Mesenchymal stem cell (in vitro differentiated cells and primary cell): ENCODE measurements at regions not wholly inside any gene's neighbourhood (a gene's known extent, or its start where the extent isn't known, plus 50 kb on each side); places are given as distances from the start of the nearest gene placed in this dataset.

Source experiments
- DNase-seq: peaks from one replicate; pipeline ENCODE4 v3.0.0-alpha.2; 2013
- H2AFZ ChIP-seq: one replicate; pipeline ENCODE4 v1.6.1; 2013; ENCODE audit warnings: low read depth, mild to moderate bottlenecking, control low read depth, inconsistent platforms, low read length, moderate library complexity
- H2AK5ac ChIP-seq: 2 replicates; pipeline ENCODE4 v1.6.1; 2013; ENCODE audit warnings: low read length, moderate library complexity, mild to moderate bottlenecking, inconsistent platforms; ENCODE audit not compliant: severe bottlenecking
- H2BK120ac ChIP-seq: one replicate; pipeline ENCODE4 v1.6.1; 2013; ENCODE audit warnings: low read depth, mild to moderate bottlenecking, inconsistent platforms, low read length, moderate library complexity
- H2BK12ac ChIP-seq, 2 experiments: one replicate each; pipeline ENCODE4 v1.6.1; 2013; ENCODE audit warnings: inconsistent platforms in 2 of 2, low read length in 2 of 2, mild to moderate bottlenecking in 2 of 2, moderate library complexity in 2 of 2, control low read depth in 1 of 2
- H2BK15ac ChIP-seq: one replicate; pipeline ENCODE4 v1.6.1; 2013; ENCODE audit warnings: mild to moderate bottlenecking, low read depth, inconsistent platforms; ENCODE audit not compliant: poor library complexity, severe bottlenecking
- H2BK5ac ChIP-seq: 2 replicates; pipeline ENCODE4 v1.6.1; 2013; ENCODE audit warnings: low read depth, mild to moderate bottlenecking, low read length, control low read depth, inconsistent platforms; ENCODE audit not compliant: poor library complexity, severe bottlenecking
- H3K14ac ChIP-seq, 2 experiments: one replicate each; pipeline ENCODE4 v1.6.1; 2013; ENCODE audit warnings: inconsistent platforms in 2 of 2, low read length in 2 of 2, control low read depth in 1 of 2, mild to moderate bottlenecking in 1 of 2, moderate library complexity in 1 of 2
- H3K18ac ChIP-seq, 2 experiments: one replicate each; pipeline ENCODE4 v1.6.1; 2013; ENCODE audit warnings: inconsistent platforms in 2 of 2, low read length in 2 of 2, control low read depth in 1 of 2, low read depth in 1 of 2, mild to moderate bottlenecking in 1 of 2
- H3K23ac ChIP-seq, 2 experiments: one replicate each; pipeline ENCODE4 v1.6.1; 2013; ENCODE audit warnings: inconsistent platforms in 2 of 2, low read length in 2 of 2, mild to moderate bottlenecking in 2 of 2, moderate library complexity in 2 of 2, control low read depth in 1 of 2
- H3K27ac ChIP-seq: 2 replicates; pipeline ENCODE4 v1.5.1; 2013; ENCODE audit warnings: mild to moderate bottlenecking, moderate library complexity, low read length, control low read depth, inconsistent platforms; ENCODE audit not compliant: poor library complexity, severe bottlenecking
- H3K27me3 ChIP-seq, 2 experiments: 2 replicates each; pipeline versions ENCODE4 v1.6.1 to v1.7.0; 2013; ENCODE audit warnings: low read length in 2 of 2, mild to moderate bottlenecking in 2 of 2, moderate library complexity in 2 of 2, control low read depth in 1 of 2, inconsistent platforms in 1 of 2; ENCODE audit not compliant: control insufficient read depth in 1 of 2, insufficient read depth in 1 of 2
- H3K36me3 ChIP-seq, 2 experiments: 2 replicates each; pipeline versions ENCODE4 v1.6.1 to v1.7.0; 2013; ENCODE audit warnings: low read length in 2 of 2, control low read depth in 1 of 2, inconsistent platforms in 1 of 2, low read depth in 1 of 2, mild to moderate bottlenecking in 1 of 2; ENCODE audit not compliant: insufficient read depth in 2 of 2, control insufficient read depth in 1 of 2
- H3K4ac ChIP-seq, 2 experiments: one replicate each; pipeline ENCODE4 v1.6.1; 2013; ENCODE audit warnings: inconsistent platforms in 2 of 2, low read length in 2 of 2, mild to moderate bottlenecking in 2 of 2, moderate library complexity in 2 of 2, control low read depth in 1 of 2, low read depth in 1 of 2
- H3K4me1 ChIP-seq: 2 replicates; pipeline ENCODE4 v1.6.1; 2013; ENCODE audit warnings: low read depth, low read length, control low read depth; ENCODE audit not compliant: control insufficient read depth, insufficient read depth
- H3K4me2 ChIP-seq: 2 replicates; pipeline ENCODE4 v1.6.1; 2013; ENCODE audit warnings: low read length, mild to moderate bottlenecking, inconsistent platforms; ENCODE audit not compliant: poor library complexity, severe bottlenecking
- H3K4me3 ChIP-seq, 2 experiments: 2 replicates each; pipeline versions ENCODE4 v1.5.1 to v1.7.0; 2013; ENCODE audit warnings: low read length in 2 of 2, mild to moderate bottlenecking in 2 of 2, control low read depth in 1 of 2, low read depth in 1 of 2; ENCODE audit not compliant: insufficient read depth in 1 of 2
- H3K79me1 ChIP-seq: replicated peaks from 2 replicates; pipeline ENCODE4 v1.6.1; 2013; ENCODE audit warnings: mild to moderate bottlenecking, control low read depth, low read length, inconsistent platforms; ENCODE audit not compliant: poor library complexity, severe bottlenecking
- H3K9ac ChIP-seq: 2 replicates; pipeline ENCODE4 v1.7.0; 2013; ENCODE audit warnings: mild to moderate bottlenecking, low read length, moderate library complexity
- H3K9me3 ChIP-seq: 2 replicates; pipeline ENCODE4 v1.7.0; 2013; ENCODE audit warnings: mild to moderate bottlenecking, low read length; ENCODE audit not compliant: control insufficient read depth
- H4K8ac ChIP-seq: one replicate; pipeline ENCODE4 v1.6.1; 2013; ENCODE audit warnings: inconsistent platforms, mild to moderate bottlenecking, low read length, moderate library complexity
- H4K91ac ChIP-seq: one replicate; pipeline ENCODE4 v1.6.1; 2013; ENCODE audit warnings: mild to moderate bottlenecking, low read length, inconsistent platforms
- WGBS: methylation state at CpG from one replicate; pipeline ENCODE4 v1.1.7; 2013; ENCODE audit warnings: mixed read lengths; 5-methylcytosine and 5-hydroxymethylcytosine counted together

- no peak overlapping the region for H3K4me3 ChIP-seq
- no peak overlapping the region for H3K9ac ChIP-seq
- no peak for DNase-seq
- no peak overlapping the region for H2BK12ac ChIP-seq
- no peak overlapping the region for H2AFZ ChIP-seq
- H3K4ac ChIP-seq, result no peak overlapping the region
- H2AK5ac ChIP-seq, result no peak overlapping the region
- WGBS, result 90% methylated on average over 13 of the region's 13 CpGs
- no peaks in the 10 kb centered on the region for H3K27me3 ChIP-seq
- no peak overlapping the region for H3K27ac ChIP-seq
- H3K18ac ChIP-seq, result no peak overlapping the region
- no peak overlapping the region for H2BK120ac ChIP-seq
- no peak overlapping the region for H3K23ac ChIP-seq
- no peak overlapping the region for H3K14ac ChIP-seq
- H3K4me2 ChIP-seq, result no peak overlapping the region
- H3K79me1 ChIP-seq, result no peaks in the 10 kb centered on the region
- H3K9me3 ChIP-seq, result peaks cover 7% of the 10 kb centered on the region
- no peak overlapping the region for H4K91ac ChIP-seq
- H2BK5ac ChIP-seq, result no peak overlapping the region
- H3K36me3 ChIP-seq, result no peaks in the 10 kb centered on the region
- H2BK15ac ChIP-seq, result no peak overlapping the region
- H3K4me1 ChIP-seq, result no peaks in the 10 kb centered on the region
- H4K8ac ChIP-seq, result no peak overlapping the region
Observed at GRCh38 chr22:49417833-49418232, 409.8 kb downstream of the BRD1 start.

- Histone ChIP-seq H4K91ac (no peak overlapping the region), H3K4ac (no peak overlapping the region), H2AK5ac (no peak overlapping the region), H3K79me1 (no peaks in the 10 kb centered on the region), H3K14ac (no peak overlapping the region), H3K27ac (no peak overlapping the region), H3K4me2 (no peak overlapping the region), H2AFZ (no peak overlapping the region), H2BK15ac (no peak overlapping the region), H3K9me3 (peaks cover 3% of the 10 kb centered on the region), H3K27me3 (no peaks in the 10 kb centered on the region), H4K8ac (no peak overlapping the region), H2BK120ac (no peak overlapping the region), H3K18ac (no peak overlapping the region), H3K9ac (no peak overlapping the region), H3K4me1 (no peaks in the 10 kb centered on the region), H2BK12ac (no peak overlapping the region), H3K4me3 (no peak overlapping the region), H2BK5ac (no peak overlapping the region), H3K23ac (no peak overlapping the region), H3K36me3 (no peaks in the 10 kb centered on the region)
- DNase-seq, result no peak
- WGBS, result 72% methylated on average over 7 of the region's 7 CpGs
Observed at GRCh38 chr22:49417326-49417725, 410.3 kb downstream of the BRD1 start.

GRCh38 chr22:49415151-49415951 lies 412.3 kb downstream of the BRD1 start:
- no peak overlapping the region for H4K91ac ChIP-seq
- H3K4me1 ChIP-seq, result no peaks in the 10 kb centered on the region
- H3K27ac ChIP-seq, result no peak overlapping the region
- H3K36me3 ChIP-seq, result no peaks in the 10 kb centered on the region
- H3K18ac ChIP-seq, result no peak overlapping the region
- 75% methylated on average over 20 of the region's 21 CpGs for WGBS
- H3K23ac ChIP-seq, result no peak overlapping the region
- no peak overlapping the region for H2AFZ ChIP-seq
- H3K14ac ChIP-seq, result no peak overlapping the region
- H3K27me3 ChIP-seq, result no peaks in the 10 kb centered on the region
- no peaks in the 10 kb centered on the region for H3K9me3 ChIP-seq
- H3K4me3 ChIP-seq, result no peak overlapping the region
- H3K4ac ChIP-seq, result no peak overlapping the region
- no peak overlapping the region for H2BK5ac ChIP-seq
- no peak overlapping the region for H4K8ac ChIP-seq
- no peak overlapping the region for H3K9ac ChIP-seq
- no peak overlapping the region for H2BK15ac ChIP-seq
- H2AK5ac ChIP-seq, result no peak overlapping the region
- no peak overlapping the region for H3K4me2 ChIP-seq
- DNase-seq, result no peak
- H3K79me1 ChIP-seq, result no peaks in the 10 kb centered on the region
- H2BK120ac ChIP-seq, result no peak overlapping the region
- H2BK12ac ChIP-seq, result no peak overlapping the region

GRCh38 chr22:49413551-49413950 lies 414.1 kb downstream of the BRD1 start:
- no peak overlapping the region for H3K4me3 ChIP-seq
- no peak overlapping the region for H2AK5ac ChIP-seq
- H3K79me1 ChIP-seq, result no peaks in the 10 kb centered on the region
- H3K4ac ChIP-seq, result no peak overlapping the region
- no peaks in the 10 kb centered on the region for H3K36me3 ChIP-seq
- no peak overlapping the region for H4K8ac ChIP-seq
- H3K23ac ChIP-seq, result no peak overlapping the region
- no peak overlapping the region for H2BK5ac ChIP-seq
- no peak overlapping the region for H3K9ac ChIP-seq
- no peak overlapping the region for H3K27ac ChIP-seq
- WGBS, result 80% methylated on average over 9 of the region's 9 CpGs
- no peaks in the 10 kb centered on the region for H3K27me3 ChIP-seq
- H3K14ac ChIP-seq, result no peak overlapping the region
- H2BK120ac ChIP-seq, result no peak overlapping the region
- no peak overlapping the region for H4K91ac ChIP-seq
- no peak overlapping the region for H3K4me2 ChIP-seq
- no peak overlapping the region for H3K18ac ChIP-seq
- no peak overlapping the region for H2AFZ ChIP-seq
- H2BK15ac ChIP-seq, result no peak overlapping the region
- H3K9me3 ChIP-seq, result peaks cover 10% of the 10 kb centered on the region
- DNase-seq, result no peak
- no peaks in the 10 kb centered on the region for H3K4me1 ChIP-seq
- H2BK12ac ChIP-seq, result no peak overlapping the region
